ENCODE measurements at regions not wholly inside any gene's neighbourhood (a gene's known extent, or its start where the extent isn't known, plus 50 kb on each side); places are given as distances from the start of the nearest gene placed in this dataset.

GRCh38 chr15:39127925-39128617, 452.8 kb upstream of the THBS1 start:
- Histone ChIP-seq H3K4me3 (no peak overlapping the region), H3K9me2 (ENCODE audit: insufficient read depth) (no peaks in the 10 kb centered on the region), H3K4me2 (ENCODE audit: unreplicated experiment) (peak overlapping the region; percentile 29), H2AFZ (no peak overlapping the region), H3K27ac (peak overlapping the region; percentile 93), H3K4me1 (ENCODE audit: insufficient read depth) (peaks cover 92% of the 10 kb centered on the region), H3K79me2 (ENCODE audit: insufficient read depth) (no peaks in the 10 kb centered on the region), H3K9me3 (ENCODE audit: low read depth) (no peaks in the 10 kb centered on the region), H3F3A (ENCODE audit: insufficient read depth) (peaks cover 90% of the 10 kb centered on the region), H4K20me1 (ENCODE audit: insufficient read depth) (no peaks in the 10 kb centered on the region), H3K9ac (peak overlapping the region; percentile 71), H3K36me3 (ENCODE audit: low read depth) (no peaks in the 10 kb centered on the region), H3K27me3 (replicated peaks; ENCODE audit: insufficient read depth) (no peaks in the 10 kb centered on the region)
- WGBS, 2 experiments (ENCODE audit: low coverage in 1 of 2, low lambda C conversion rate in 2 of 2, missing lambda C conversion rate in 2 of 2) = 0 to 5% methylated on average over 2 of the region's 2 CpGs
- TF ChIP-seq EZH2phosphoT487 (IDR thresholded peaks at IDR 0.05; ENCODE audit: insufficient read depth, low read depth) (no peak), EZH2 (IDR thresholded peaks at IDR 0.05; ENCODE audit: insufficient read depth, poor library complexity, severe bottlenecking) (no peak)
- DNase-seq = peak; percentile 97
- in situ Hi-C loops (cut with MboI) = no loop called here

- Histone ChIP-seq H4K20me1 (ENCODE audit: insufficient read depth) (no peaks in the 10 kb centered on the region), H3K4me3 (no peak overlapping the region), H3K27me3 (replicated peaks; ENCODE audit: insufficient read depth) (no peaks in the 10 kb centered on the region), H3F3A (ENCODE audit: insufficient read depth) (peaks cover 93% of the 10 kb centered on the region), H3K9me3 (ENCODE audit: low read depth) (no peaks in the 10 kb centered on the region), H3K79me2 (ENCODE audit: insufficient read depth) (no peaks in the 10 kb centered on the region), H3K9ac (peak overlapping the region; percentile 71), H3K9me2 (ENCODE audit: insufficient read depth) (no peaks in the 10 kb centered on the region), H2AFZ (no peak overlapping the region), H3K4me2 (ENCODE audit: unreplicated experiment) (peak overlapping the region; percentile 29), H3K4me1 (ENCODE audit: insufficient read depth) (peaks cover 95% of the 10 kb centered on the region), H3K36me3 (ENCODE audit: low read depth) (no peaks in the 10 kb centered on the region), H3K27ac (peak overlapping the region; percentile 93)
- WGBS, 2 experiments (ENCODE audit: low coverage in 1 of 2, low lambda C conversion rate in 2 of 2, missing lambda C conversion rate in 2 of 2) = 48 to 61% methylated on average over 2 of the region's 2 CpGs
- TF ChIP-seq EZH2phosphoT487 (IDR thresholded peaks at IDR 0.05; ENCODE audit: insufficient read depth, low read depth) (no peak), EZH2 (IDR thresholded peaks at IDR 0.05; ENCODE audit: insufficient read depth, poor library complexity, severe bottlenecking) (no peak)
- peak; percentile 40 for DNase-seq
- in situ Hi-C loops (cut with MboI) = no loop called here
These were observed 452.1 kb upstream of the THBS1 start for GRCh38 chr15:39128746-39129145.

GRCh38 chr15:39130556-39131379, 450.1 kb upstream of the THBS1 start:
- Histone ChIP-seq H3K4me3 (no peak overlapping the region), H3K27ac (peak overlapping the region; percentile 93), H3K9ac (peak overlapping the region; percentile 59), H4K20me1 (ENCODE audit: insufficient read depth) (no peaks in the 10 kb centered on the region), H3K9me3 (ENCODE audit: low read depth) (no peaks in the 10 kb centered on the region), H3K4me1 (ENCODE audit: insufficient read depth) (peaks cover 84% of the 10 kb centered on the region), H3K9me2 (ENCODE audit: insufficient read depth) (no peaks in the 10 kb centered on the region), H3F3A (ENCODE audit: insufficient read depth) (peaks cover 94% of the 10 kb centered on the region), H3K27me3 (replicated peaks; ENCODE audit: insufficient read depth) (no peaks in the 10 kb centered on the region), H3K79me2 (ENCODE audit: insufficient read depth) (no peaks in the 10 kb centered on the region), H3K4me2 (ENCODE audit: unreplicated experiment) (peak overlapping the region; percentile 40), H2AFZ (no peak overlapping the region), H3K36me3 (ENCODE audit: low read depth) (no peaks in the 10 kb centered on the region)
- peak; percentile 49 for DNase-seq
- TF ChIP-seq EZH2 (IDR thresholded peaks at IDR 0.05; ENCODE audit: insufficient read depth, poor library complexity, severe bottlenecking) (no peak), EZH2phosphoT487 (IDR thresholded peaks at IDR 0.05; ENCODE audit: insufficient read depth, low read depth) (no peak)
- 41 to 48% methylated on average over 3 of the region's 3 CpGs for WGBS, 2 experiments (ENCODE audit: low coverage in 1 of 2, low lambda C conversion rate in 2 of 2, missing lambda C conversion rate in 2 of 2)
- in situ Hi-C loops (cut with MboI) = no loop called here

DNA sequence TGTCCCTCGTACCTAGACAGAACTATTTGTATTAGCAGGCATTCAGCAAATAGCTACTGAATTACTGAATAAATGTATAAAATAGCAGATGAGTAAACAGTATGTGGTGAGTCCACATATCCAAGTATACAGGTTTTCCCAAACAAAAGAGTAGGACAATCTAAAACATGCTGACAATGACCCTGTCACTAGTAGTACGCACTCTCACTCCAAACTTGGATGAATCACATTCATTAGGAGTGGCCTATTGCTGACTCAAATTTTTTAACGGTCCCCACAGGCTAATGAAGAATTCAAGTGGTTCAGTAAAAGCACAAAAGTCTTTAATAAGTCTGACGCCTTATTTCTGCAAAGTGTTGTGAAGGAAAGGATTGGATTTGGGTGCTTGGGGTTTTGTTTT, 449.3 kb upstream of the THBS1 start:
- peak overlapping the region; percentile 59 for H3K9ac ChIP-seq
- peak overlapping the region; percentile 40 for H3K4me2 ChIP-seq (ENCODE audit: unreplicated experiment)

More for the DNA sequence above, 449.3 kb upstream of the THBS1 start:
- H3K79me2 ChIP-seq (ENCODE audit: insufficient read depth) = no peaks in the 10 kb centered on the region
- in situ Hi-C loops (cut with MboI) = no loop called here
- no peak overlapping the region for H2AFZ ChIP-seq
- no peaks in the 10 kb centered on the region for H3K9me3 ChIP-seq (ENCODE audit: low read depth)
- no peaks in the 10 kb centered on the region for H3K27me3 ChIP-seq (replicated peaks; ENCODE audit: insufficient read depth)
- H3F3A ChIP-seq (ENCODE audit: insufficient read depth) = peaks cover 95% of the 10 kb centered on the region
- no peak overlapping the region for H3K4me3 ChIP-seq
- TF ChIP-seq EZH2 (IDR thresholded peaks at IDR 0.05; ENCODE audit: insufficient read depth, poor library complexity, severe bottlenecking) = no peak
- no peak for TF ChIP-seq EZH2phosphoT487 (IDR thresholded peaks at IDR 0.05; ENCODE audit: insufficient read depth, low read depth)
- peak overlapping the region; percentile 93 for H3K27ac ChIP-seq
- WGBS, 2 experiments (ENCODE audit: low coverage in 1 of 2, low lambda C conversion rate in 2 of 2, missing lambda C conversion rate in 2 of 2) = 13 to 19% methylated on average over 4 of the region's 4 CpGs
- no peaks in the 10 kb centered on the region for H4K20me1 ChIP-seq (ENCODE audit: insufficient read depth)
- no peaks in the 10 kb centered on the region for H3K36me3 ChIP-seq (ENCODE audit: low read depth)
- H3K4me1 ChIP-seq (ENCODE audit: insufficient read depth) = peaks cover 87% of the 10 kb centered on the region
- H3K9me2 ChIP-seq (ENCODE audit: insufficient read depth) = no peaks in the 10 kb centered on the region
- peak; percentile 82 for DNase-seq
